Activated CD8-positive, alpha-beta memory T cell treated with anti-CD3 and anti-CD28 coated beads, Interleukin-2, amount 50 U/mL, for 1 hour (primary cell): ENCODE measurements at regions not wholly inside any gene's neighbourhood (a gene's known extent, or its start where the extent isn't known, plus 50 kb on each side); places are given as distances from the start of the nearest gene placed in this dataset.

ENCODE experiments used
- DNase-seq: peaks from one replicate; pipeline ENCODE4 v3.0.0-alpha.2; 2020; ENCODE audit errors: extremely low read depth

DNA sequence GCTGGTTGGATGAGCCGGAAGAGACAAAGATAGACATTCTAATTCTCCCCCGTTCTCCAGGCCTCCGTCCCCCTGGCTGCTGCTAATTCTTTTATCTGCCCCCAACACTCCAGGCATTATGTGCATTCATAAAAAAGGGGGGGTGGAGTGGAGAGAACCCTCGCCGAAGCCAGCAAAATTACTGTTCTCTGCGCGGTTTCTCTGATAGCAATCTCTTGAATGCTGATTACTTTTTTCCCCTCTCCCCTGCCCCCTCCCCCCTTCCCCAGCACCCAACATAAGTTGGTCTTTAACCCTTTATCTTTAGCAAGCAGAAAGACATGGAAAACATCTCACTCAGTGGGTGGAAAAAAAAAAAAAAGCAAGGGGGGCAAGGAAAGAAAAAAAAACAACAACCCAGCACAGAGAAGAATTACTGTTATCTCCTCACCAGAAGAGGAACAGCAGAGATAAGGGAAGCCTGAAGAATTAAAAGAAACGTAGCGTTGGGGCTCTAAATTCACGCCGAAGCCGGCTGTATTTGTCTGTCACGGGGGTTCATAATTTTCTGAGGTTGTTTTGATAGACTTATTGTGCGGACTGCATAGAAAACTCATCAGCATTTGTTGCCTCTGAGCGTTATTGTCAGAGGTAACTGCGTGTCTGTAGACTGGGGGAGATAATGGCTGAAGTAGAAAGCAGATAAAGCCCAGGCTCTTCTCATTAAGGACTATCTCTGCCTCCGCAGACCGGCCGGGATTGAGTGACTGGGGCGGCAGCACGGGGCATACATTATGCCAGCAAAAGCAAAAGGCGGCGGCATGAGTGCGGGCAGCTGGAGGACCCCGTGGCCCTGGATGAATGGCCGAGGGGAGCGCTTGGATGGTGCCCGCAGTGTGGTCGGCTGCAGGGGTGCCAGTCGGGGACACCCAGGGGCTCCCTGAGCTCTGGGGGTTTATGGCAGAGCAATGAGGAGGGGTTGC, 126.9 kb downstream of the MRM1 start:
- DNase-seq = no peak

- no peak for DNase-seq
Observed at GRCh38 chr17:36730095-36730808, 128.9 kb downstream of the MRM1 start.

- DNase-seq = no peak
Observed at GRCh38 chr17:36730857-36731490, 129.6 kb downstream of the MRM1 start.

DNA sequence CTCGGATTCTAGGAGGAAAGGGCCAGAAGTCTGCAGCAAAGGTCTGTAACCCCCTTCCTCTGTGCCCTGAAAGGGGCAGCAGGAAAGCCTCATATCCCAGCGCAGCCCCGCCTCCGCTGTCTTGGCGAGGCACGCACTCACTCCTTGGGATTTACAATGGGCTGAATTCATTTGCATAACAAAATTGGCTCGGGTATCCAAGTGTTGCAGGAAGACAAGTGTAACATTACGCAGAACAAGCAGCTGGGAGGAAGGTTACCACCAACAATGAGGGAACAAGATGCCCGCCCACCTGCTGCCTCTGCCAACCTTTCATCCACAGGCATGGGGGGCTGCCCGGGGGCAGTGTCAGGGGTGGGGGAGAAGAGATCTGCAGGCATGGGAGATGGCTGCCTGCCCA, 130.4 kb downstream of the MRM1 start:
- DNase-seq = no peak

- DNase-seq = no peak
Observed at GRCh38 chr17:36732351-36732750, 131.0 kb downstream of the MRM1 start.

DNA sequence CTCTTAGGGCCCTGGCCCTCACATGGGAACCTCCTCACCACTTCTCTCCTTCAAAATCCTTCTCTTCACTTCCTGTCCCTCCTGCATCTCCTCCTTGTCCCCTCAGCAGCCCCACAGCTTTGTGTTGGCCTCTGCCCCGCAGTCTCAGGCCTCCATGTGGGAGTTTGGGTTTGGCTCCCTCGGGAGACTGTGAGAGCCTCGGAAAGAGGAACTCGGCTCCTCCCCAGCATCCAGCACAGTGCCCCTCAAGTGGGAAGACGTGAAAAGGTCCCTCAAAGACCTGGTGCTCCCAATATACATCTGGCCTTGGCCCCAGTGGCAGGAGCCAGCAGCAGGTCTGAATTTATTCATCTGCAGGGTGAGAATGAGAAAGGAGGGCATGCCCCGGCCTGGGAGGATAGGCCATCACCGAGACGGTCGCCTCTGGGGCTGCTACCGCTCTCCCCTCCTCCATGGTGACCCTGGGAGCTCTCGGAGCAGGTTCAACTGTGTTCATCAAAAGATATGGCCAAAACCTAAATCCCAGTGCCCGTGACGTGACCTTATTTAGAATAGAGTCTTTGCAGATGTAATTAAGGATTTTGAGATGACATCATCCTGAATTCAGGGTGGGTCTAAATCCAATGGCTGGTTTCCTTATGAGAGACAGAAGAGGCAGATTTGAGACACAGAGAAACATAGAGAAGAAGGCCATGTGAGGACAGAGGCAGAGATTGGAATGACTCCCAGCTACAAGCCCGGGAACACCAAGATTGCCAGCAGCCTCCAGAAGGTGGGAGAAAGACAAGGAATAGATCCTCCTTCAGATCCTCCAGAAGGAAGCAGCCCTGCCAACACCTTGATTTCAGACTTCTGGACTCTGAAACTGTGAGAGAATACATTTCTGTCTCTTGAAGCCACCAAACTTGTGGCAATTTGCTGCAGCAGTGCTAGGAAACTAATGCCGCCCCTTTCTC, 135.1 kb downstream of the MRM1 start:
- DNase-seq = no peak

- no peak for DNase-seq
Observed at GRCh38 chr17:36739208-36739607, 137.8 kb downstream of the MRM1 start.

GRCh38 chr17:36740157-36740556, 138.8 kb downstream of the MRM1 start:
- no peak for DNase-seq

DNA sequence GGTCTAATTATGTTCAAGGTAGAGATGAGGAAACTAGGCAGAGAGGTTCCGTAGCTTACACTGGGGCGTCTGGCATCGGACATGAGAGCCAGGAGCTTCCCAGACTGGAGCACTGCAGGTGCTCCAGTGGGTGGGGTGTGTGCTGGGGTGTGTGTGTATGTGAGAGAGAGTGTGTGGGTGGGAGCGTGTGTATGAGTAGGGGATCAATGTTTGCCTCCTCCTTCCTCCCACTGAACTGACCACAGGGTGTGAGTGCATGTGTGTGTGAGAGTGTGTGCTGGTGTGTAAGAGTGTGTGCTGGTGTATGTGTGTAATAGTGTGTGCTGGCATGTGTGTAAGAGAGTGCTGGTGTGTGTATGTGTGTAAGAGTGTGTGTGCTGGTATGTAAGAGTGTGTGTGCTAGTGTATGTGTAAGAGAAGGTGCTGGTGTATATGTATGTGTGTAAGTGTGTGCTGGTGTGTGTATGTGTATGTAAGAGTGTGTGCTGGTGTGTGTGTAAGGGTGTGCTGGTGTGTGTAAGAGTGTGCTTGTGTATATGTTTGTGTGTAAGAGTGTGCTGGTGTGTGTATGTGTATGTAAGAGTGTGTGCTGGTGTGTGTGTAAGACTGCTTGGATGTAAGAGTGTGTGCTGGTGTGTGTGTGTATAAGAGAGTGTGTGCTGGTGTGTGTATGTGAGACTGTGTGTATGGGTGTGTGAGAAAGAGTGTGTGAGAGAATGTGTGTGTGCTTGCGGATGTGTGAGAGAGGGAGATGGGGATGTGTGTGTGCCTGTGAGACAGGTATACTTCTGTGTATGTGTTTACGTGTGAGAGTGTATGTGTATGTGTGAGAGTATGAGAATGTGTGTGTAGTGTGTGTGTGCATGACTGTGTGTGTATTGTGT, 139.9 kb downstream of the MRM1 start:
- DNase-seq = no peak

DNA sequence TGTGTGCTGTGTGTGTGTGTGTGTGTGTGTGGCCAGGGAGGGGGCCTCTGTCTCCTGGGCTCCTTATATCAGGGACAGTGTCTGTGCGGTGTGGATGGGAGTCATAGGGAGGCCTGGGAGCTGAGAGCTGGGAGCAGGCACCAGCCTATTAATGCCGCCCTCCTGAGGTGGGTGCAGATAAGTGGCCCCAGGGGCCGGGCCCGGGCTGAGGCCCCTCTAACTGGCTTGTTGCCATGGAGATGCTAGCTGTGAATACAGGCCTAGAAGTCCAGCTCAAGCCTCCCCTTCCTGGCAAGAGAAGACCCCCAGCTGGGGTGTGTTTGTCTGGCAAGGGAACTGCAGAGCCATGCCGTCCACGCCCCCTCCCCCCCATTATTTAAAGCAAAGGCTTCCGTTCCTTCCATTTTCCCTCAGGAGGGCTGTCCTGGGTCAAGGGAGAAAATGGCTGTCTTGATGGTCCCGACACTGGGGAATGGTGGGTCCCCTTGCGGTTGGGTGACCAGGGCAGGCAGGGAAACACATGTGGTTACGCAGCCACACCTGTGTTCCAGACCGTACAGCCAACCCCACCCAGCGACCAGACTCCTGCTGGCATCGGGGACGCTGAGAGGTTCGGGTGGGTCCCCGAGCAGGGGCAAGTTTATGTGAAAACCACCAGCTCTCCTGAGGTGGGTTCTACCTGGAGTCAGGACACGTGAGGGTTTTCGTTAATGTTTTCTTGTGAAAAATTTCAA, 141.1 kb downstream of the MRM1 start:
- DNase-seq = no peak

- no peak for DNase-seq
Observed at GRCh38 chr17:36743130-36743529, 141.7 kb downstream of the MRM1 start.

DNA sequence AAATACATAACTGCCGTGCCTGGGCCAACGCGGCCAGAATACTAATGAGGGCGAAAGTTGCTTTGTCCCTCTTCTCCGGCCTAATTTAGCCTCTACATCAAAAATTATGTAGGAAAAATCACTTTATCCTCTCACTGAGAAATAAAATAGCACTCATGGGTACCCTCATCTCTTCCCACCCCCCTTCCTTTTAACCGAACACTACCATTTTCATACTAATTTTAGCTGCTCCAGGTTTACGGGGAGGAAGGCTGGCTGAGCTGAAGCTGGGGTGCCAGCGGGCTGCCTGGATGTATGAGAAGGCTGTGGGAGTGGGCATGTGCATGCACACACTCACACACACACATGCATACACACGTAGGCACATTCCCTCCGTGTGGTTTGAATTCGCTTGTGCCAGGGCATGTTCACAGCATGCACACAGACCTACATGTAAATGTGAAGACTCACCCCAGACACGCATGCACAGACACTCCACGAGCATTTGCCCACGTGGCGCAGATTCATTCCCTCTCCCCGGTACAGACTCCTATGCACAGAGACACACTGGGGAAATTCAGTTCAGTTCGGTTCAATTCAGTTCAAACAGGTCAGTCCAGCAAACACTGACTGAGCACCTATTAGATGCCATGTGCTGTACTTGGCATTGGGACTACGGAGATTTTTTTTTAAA, 145.1 kb downstream of the MRM1 start:
- no peak for DNase-seq

- DNase-seq = no peak
Observed at GRCh38 chr17:36747861-36748260, 146.5 kb downstream of the MRM1 start.

DNA sequence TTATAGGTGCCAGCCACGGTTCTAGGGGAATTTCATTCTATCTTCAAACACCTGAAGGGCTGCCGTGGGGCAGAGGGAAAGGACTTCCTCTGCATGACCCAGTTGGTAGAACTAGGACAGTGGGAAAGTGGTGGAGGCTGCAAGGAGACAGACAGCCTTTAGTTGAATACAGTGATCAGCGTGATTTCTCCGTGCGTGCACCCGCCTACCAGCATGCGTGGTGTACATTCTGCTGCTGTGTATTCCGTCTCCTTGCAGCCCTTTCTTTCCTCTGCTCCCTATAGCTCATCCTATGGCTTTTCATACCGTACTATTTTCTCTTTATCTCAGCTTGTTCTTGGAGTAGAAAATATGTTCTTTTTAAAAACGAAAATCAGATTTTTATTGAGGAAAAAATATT, 146.9 kb downstream of the MRM1 start:
- DNase-seq = no peak

GRCh38 chr17:36749493-36749892, 148.1 kb downstream of the MRM1 start:
- no peak for DNase-seq

- DNase-seq = no peak
Observed at GRCh38 chr17:36750316-36750885, 149.0 kb downstream of the MRM1 start.

- no peak for DNase-seq
Observed at GRCh38 chr17:36752096-36752888, 150.9 kb downstream of the MRM1 start.

GRCh38 chr17:36755586-36755985, 154.2 kb downstream of the MRM1 start:
- DNase-seq = no peak
